HG02852 (cell line): ENCODE measurements at regions not wholly inside any gene's neighbourhood (a gene's known extent, or its start where the extent isn't known, plus 50 kb on each side); places are given as distances from the start of the nearest gene placed in this dataset.

Source experiments
- ATAC-seq: cut with Tn5 transposase; IDR thresholded peaks from one replicate; pipeline ENCODE4 v1.9.1; 2021; ENCODE audit warnings: mild to moderate bottlenecking, moderate library complexity; ENCODE audit not compliant: unreplicated experiment

GRCh38 chr4:35824231-35824630 lies 420.1 kb downstream of the ARAP2 start:
- no peak for ATAC-seq

- no peak for ATAC-seq
These were observed 408.4 kb downstream of the ARAP2 start for GRCh38 chr4:35835893-35836292.

- no peak for ATAC-seq
These were observed 407.7 kb downstream of the ARAP2 start for GRCh38 chr4:35836596-35836995.

GRCh38 chr4:35867057-35867456 lies 377.3 kb downstream of the ARAP2 start:
- no peak for ATAC-seq

GRCh38 chr4:35872273-35872672 lies 372.0 kb downstream of the ARAP2 start:
- no peak for ATAC-seq

- ATAC-seq: no peak
These were observed 364.8 kb downstream of the ARAP2 start for GRCh38 chr4:35879479-35879878.

GRCh38 chr4:35883108-35883507 lies 361.2 kb downstream of the ARAP2 start:
- no peak for ATAC-seq

GRCh38 chr4:35884714-35885480 lies 359.4 kb downstream of the ARAP2 start:
- ATAC-seq: no peak

GRCh38 chr4:35897808-35898207 lies 346.5 kb downstream of the ARAP2 start:
- ATAC-seq: no peak

GRCh38 chr4:35900286-35901243 lies 343.7 kb downstream of the ARAP2 start:
- no peak for ATAC-seq

- peak; percentile 94 for ATAC-seq
These were observed 332.1 kb downstream of the ARAP2 start for GRCh38 chr4:35912174-35912573.

GRCh38 chr4:35918491-35918977 lies 325.8 kb downstream of the ARAP2 start:
- ATAC-seq: no peak

- ATAC-seq: peak; percentile 83
These were observed 318.5 kb downstream of the ARAP2 start for GRCh38 chr4:35925806-35926205.

GRCh38 chr4:35926788-35927187 lies 317.5 kb downstream of the ARAP2 start:
- ATAC-seq: no peak

GRCh38 chr4:35933901-35934300 lies 310.4 kb downstream of the ARAP2 start:
- no peak for ATAC-seq

GRCh38 chr4:35934320-35934981 lies 309.9 kb downstream of the ARAP2 start:
- ATAC-seq: no peak

- no peak for ATAC-seq
These were observed 305.4 kb downstream of the ARAP2 start for GRCh38 chr4:35938936-35939335.

- ATAC-seq: no peak
These were observed 304.6 kb downstream of the ARAP2 start for GRCh38 chr4:35939751-35940150.

GRCh38 chr4:35942092-35942491 lies 302.2 kb downstream of the ARAP2 start:
- no peak for ATAC-seq

- ATAC-seq: no peak
These were observed 300.7 kb downstream of the ARAP2 start for GRCh38 chr4:35943606-35944005.

GRCh38 chr4:35948171-35948570 lies 296.1 kb downstream of the ARAP2 start:
- no peak for ATAC-seq
